GM12891 (cell line): ENCODE measurements at regions not wholly inside any gene's neighbourhood (a gene's known extent, or its start where the extent isn't known, plus 50 kb on each side); places are given as distances from the start of the nearest gene placed in this dataset.

Experiments used
- POLR2A ChIP-seq: IDR thresholded peaks from 2 replicates; pipeline ENCODE4 v1.6.1; 2011; ENCODE audit warnings: low read depth, low read length, control low read depth
- POLR2AphosphoS5 ChIP-seq: IDR thresholded peaks from 2 replicates; pipeline ENCODE4 v1.6.1; 2011; ENCODE audit warnings: low read depth, low read length, control low read depth

- no peak for TF ChIP-seq POLR2AphosphoS5
- TF ChIP-seq POLR2A, result no peak
These were observed 712.9 kb upstream of the GOLIM4 start for GRCh38 chr3:168808596-168808995.
